ENCODE measurements at regions not wholly inside any gene's neighbourhood (a gene's known extent, or its start where the extent isn't known, plus 50 kb on each side); places are given as distances from the start of the nearest gene placed in this dataset.

- DNase-seq (no peak), ATAC-seq (no peak)
- Histone ChIP-seq H3K4me1 (ENCODE audit: control insufficient read depth, insufficient read depth, low read length) (no peaks in the 10 kb centered on the region), H3K27me3 (ENCODE audit: control insufficient read depth, insufficient read depth) (no peaks in the 10 kb centered on the region), H3K27ac (ENCODE audit: low read length) (no peak overlapping the region), H3K9me3 (ENCODE audit: control insufficient read depth, low read length) (no peaks in the 10 kb centered on the region), H3K4me3 (ENCODE audit: low read length) (no peak overlapping the region)
- 71% methylated on average over 3 of the region's 3 CpGs for whole genome bisulfite sequencing
- intact Hi-C loops (cut with DNase I) = no loop called here
These were observed 337.0 kb upstream of the SMC2 start for GRCh38 chr9:103757062-103757461.

- no peak overlapping the region for H3K4me3 ChIP-seq (ENCODE audit: low read length)
- H3K27me3 ChIP-seq (ENCODE audit: control insufficient read depth, insufficient read depth) = no peaks in the 10 kb centered on the region
- no peak overlapping the region for H3K27ac ChIP-seq (ENCODE audit: low read length)
- no peaks in the 10 kb centered on the region for H3K9me3 ChIP-seq (ENCODE audit: control insufficient read depth, low read length)
- WGBS = 57% methylated on average over 2 of the region's 2 CpGs
- intact Hi-C loops (cut with DNase I) = no loop called here
- no peak for ATAC-seq
- DNase-seq = no peak
- H3K4me1 ChIP-seq (ENCODE audit: control insufficient read depth, insufficient read depth, low read length) = no peaks in the 10 kb centered on the region
These were observed 332.6 kb upstream of the SMC2 start for GRCh38 chr9:103761466-103761865.

GRCh38 chr9:103789686-103790085 lies 304.4 kb upstream of the SMC2 start:
- H3K4me3 ChIP-seq (ENCODE audit: low read length) = no peak overlapping the region
- intact Hi-C loops (cut with DNase I) = no loop called here
- no peak for DNase-seq
- no peaks in the 10 kb centered on the region for H3K4me1 ChIP-seq (ENCODE audit: control insufficient read depth, insufficient read depth, low read length)
- no peaks in the 10 kb centered on the region for H3K27me3 ChIP-seq (ENCODE audit: control insufficient read depth, insufficient read depth)
- H3K27ac ChIP-seq (ENCODE audit: low read length) = no peak overlapping the region
- H3K9me3 ChIP-seq (ENCODE audit: control insufficient read depth, low read length) = no peaks in the 10 kb centered on the region
- no peak for ATAC-seq
- 80% methylated on average over 2 of the region's 2 CpGs for WGBS

- no peak for ATAC-seq
- intact Hi-C loops (cut with DNase I) = no loop called here
- H3K27me3 ChIP-seq (ENCODE audit: control insufficient read depth, insufficient read depth) = no peaks in the 10 kb centered on the region
- DNase-seq = no peak
- H3K9me3 ChIP-seq (ENCODE audit: control insufficient read depth, low read length) = no peaks in the 10 kb centered on the region
- no peak overlapping the region for H3K27ac ChIP-seq (ENCODE audit: low read length)
- no peaks in the 10 kb centered on the region for H3K4me1 ChIP-seq (ENCODE audit: control insufficient read depth, insufficient read depth, low read length)
- WGBS = 62% methylated on average over 1 of the region's 1 CpG
- H3K4me3 ChIP-seq (ENCODE audit: low read length) = no peak overlapping the region
These were observed 295.5 kb upstream of the SMC2 start for GRCh38 chr9:103798620-103799019.

GRCh38 chr9:103799959-103800358 lies 294.1 kb upstream of the SMC2 start:
- intact Hi-C loops (cut with DNase I) = no loop called here
- H3K4me1 ChIP-seq (ENCODE audit: control insufficient read depth, insufficient read depth, low read length) = no peaks in the 10 kb centered on the region

GRCh38 chr9:103802068-103802467 lies 292.0 kb upstream of the SMC2 start:
- H3K4me1 ChIP-seq (ENCODE audit: control insufficient read depth, insufficient read depth, low read length) = no peaks in the 10 kb centered on the region
- WGBS = 65% methylated on average over 1 of the region's 1 CpG
- ATAC-seq (no peak), DNase-seq (no peak)
- H3K4me3 ChIP-seq (ENCODE audit: low read length) = no peak overlapping the region
- H3K9me3 ChIP-seq (ENCODE audit: control insufficient read depth, low read length) = no peaks in the 10 kb centered on the region
- intact Hi-C loops (cut with DNase I) = no loop called here
- no peak overlapping the region for H3K27ac ChIP-seq (ENCODE audit: low read length)
- no peaks in the 10 kb centered on the region for H3K27me3 ChIP-seq (ENCODE audit: control insufficient read depth, insufficient read depth)

More at GRCh38 chr9:103799959-103800358, 294.1 kb upstream of the SMC2 start:
- no peak for DNase-seq
- Histone ChIP-seq H3K27me3 (ENCODE audit: control insufficient read depth, insufficient read depth) (no peaks in the 10 kb centered on the region), H3K27ac (ENCODE audit: low read length) (no peak overlapping the region), H3K9me3 (ENCODE audit: control insufficient read depth, low read length) (no peaks in the 10 kb centered on the region), H3K4me3 (ENCODE audit: low read length) (no peak overlapping the region)
- WGBS = 76% methylated on average over 1 of the region's 1 CpG
- no peak for ATAC-seq

GRCh38 chr9:103803245-103803644 lies 290.9 kb upstream of the SMC2 start:
- Histone ChIP-seq H3K27me3 (ENCODE audit: control insufficient read depth, insufficient read depth) (no peaks in the 10 kb centered on the region), H3K4me1 (ENCODE audit: control insufficient read depth, insufficient read depth, low read length) (no peaks in the 10 kb centered on the region), H3K4me3 (ENCODE audit: low read length) (no peak overlapping the region), H3K27ac (ENCODE audit: low read length) (no peak overlapping the region), H3K9me3 (ENCODE audit: control insufficient read depth, low read length) (no peaks in the 10 kb centered on the region)
- DNase-seq = no peak
- intact Hi-C loops (cut with DNase I) = no loop called here
- WGBS = 81% methylated on average over 2 of the region's 2 CpGs
- no peak for ATAC-seq

- H3K9me3 ChIP-seq (ENCODE audit: control insufficient read depth, low read length) = no peaks in the 10 kb centered on the region
- no peak for ATAC-seq
These were observed 289.9 kb upstream of the SMC2 start for GRCh38 chr9:103804077-103804735.

GRCh38 chr9:103809745-103810144 lies 284.4 kb upstream of the SMC2 start:
- Histone ChIP-seq H3K4me1 (ENCODE audit: control insufficient read depth, insufficient read depth, low read length) (no peaks in the 10 kb centered on the region), H3K9me3 (ENCODE audit: control insufficient read depth, low read length) (no peaks in the 10 kb centered on the region), H3K27ac (ENCODE audit: low read length) (no peak overlapping the region), H3K4me3 (ENCODE audit: low read length) (no peak overlapping the region), H3K27me3 (ENCODE audit: control insufficient read depth, insufficient read depth) (no peaks in the 10 kb centered on the region)
- DNase-seq (no peak), ATAC-seq (no peak)
- 62% methylated on average over 3 of the region's 3 CpGs for WGBS
- intact Hi-C loops (cut with DNase I) = no loop called here

More at GRCh38 chr9:103804077-103804735, 289.9 kb upstream of the SMC2 start:
- H3K27me3 ChIP-seq (ENCODE audit: control insufficient read depth, insufficient read depth) = no peaks in the 10 kb centered on the region
- no peak for DNase-seq
- no peak overlapping the region for H3K4me3 ChIP-seq (ENCODE audit: low read length)
- WGBS = 41% methylated on average over 1 of the region's 1 CpG
- H3K27ac ChIP-seq (ENCODE audit: low read length) = no peak overlapping the region
- intact Hi-C loops (cut with DNase I) = no loop called here
- H3K4me1 ChIP-seq (ENCODE audit: control insufficient read depth, insufficient read depth, low read length) = no peaks in the 10 kb centered on the region

- intact Hi-C loops (cut with DNase I) = no loop called here
- H3K4me3 ChIP-seq (ENCODE audit: low read length) = no peak overlapping the region
- no peaks in the 10 kb centered on the region for H3K27me3 ChIP-seq (ENCODE audit: control insufficient read depth, insufficient read depth)
- no peak for DNase-seq
- H3K27ac ChIP-seq (ENCODE audit: low read length) = no peak overlapping the region
- H3K4me1 ChIP-seq (ENCODE audit: control insufficient read depth, insufficient read depth, low read length) = no peaks in the 10 kb centered on the region
- no peaks in the 10 kb centered on the region for H3K9me3 ChIP-seq (ENCODE audit: control insufficient read depth, low read length)
- no peak for ATAC-seq
These were observed 282.6 kb upstream of the SMC2 start for GRCh38 chr9:103811462-103811861.

GRCh38 chr9:103816146-103816545 lies 278.0 kb upstream of the SMC2 start:
- Histone ChIP-seq H3K27ac (ENCODE audit: low read length) (no peak overlapping the region), H3K27me3 (ENCODE audit: control insufficient read depth, insufficient read depth) (no peaks in the 10 kb centered on the region), H3K4me3 (ENCODE audit: low read length) (no peak overlapping the region), H3K9me3 (ENCODE audit: control insufficient read depth, low read length) (no peaks in the 10 kb centered on the region), H3K4me1 (ENCODE audit: control insufficient read depth, insufficient read depth, low read length) (no peaks in the 10 kb centered on the region)
- intact Hi-C loops (cut with DNase I) = no loop called here
- WGBS = 75% methylated on average over 4 of the region's 4 CpGs
- DNase-seq = no peak
- no peak for ATAC-seq

- no peak for ATAC-seq
- 68% methylated on average over 1 of the region's 1 CpG for WGBS
- no peak overlapping the region for H3K4me3 ChIP-seq (ENCODE audit: low read length)
- intact Hi-C loops (cut with DNase I) = no loop called here
- H3K27me3 ChIP-seq (ENCODE audit: control insufficient read depth, insufficient read depth) = no peaks in the 10 kb centered on the region
- no peak for DNase-seq
- no peaks in the 10 kb centered on the region for H3K9me3 ChIP-seq (ENCODE audit: control insufficient read depth, low read length)
- no peak overlapping the region for H3K27ac ChIP-seq (ENCODE audit: low read length)
- H3K4me1 ChIP-seq (ENCODE audit: control insufficient read depth, insufficient read depth, low read length) = no peaks in the 10 kb centered on the region
These were observed 274.2 kb upstream of the SMC2 start for GRCh38 chr9:103819936-103820335.

Measured in right cardiac atrium (tissue), 5 donors.